PC-9 (cell line): ENCODE measurements at regions not wholly inside any gene's neighbourhood (a gene's known extent, or its start where the extent isn't known, plus 50 kb on each side); places are given as distances from the start of the nearest gene placed in this dataset.

Source experiments
- BruUV-seq: library from RNA; stranded (reverse); fragments of 400-500 nt; replicated peaks from 2 replicates; lab custom pipeline; 2021; lab: Mats Ljungman, UMichigan
- CTCF ChIA-PET: fragments of 300-600 bp; sonication (Branson Sonifier 250); formaldehyde crosslinking; loops from one replicate; lab custom pipeline; 2022; ENCODE audit warnings: antibody characterized with exemption; lab: Charles Lee
- POLR2A ChIA-PET: fragments of 300-600 bp; sonication (Branson Sonifier 250); formaldehyde crosslinking; loops from one replicate; lab custom pipeline; 2022; ENCODE audit warnings: antibody characterized with exemption; ENCODE audit not compliant: unreplicated experiment; lab: Charles Lee
- DNase-seq, 2 experiments: peaks; one replicate each; pipeline versions ENCODE4 v3.0.0 to v3.0.0-alpha.2; 2015 to 2022; ENCODE audit warnings: mixed read lengths in 1 of 2
- H2AFZ ChIP-seq: fragments of 200-600 bp; sonication (generic); 2 replicates; pipeline ENCODE4 v1.8.1; 2017; ENCODE audit warnings: antibody characterized with exemption
- H3F3A ChIP-seq: fragments of 200-600 bp; sonication (generic); 2 replicates; pipeline ENCODE4 v1.8.1; 2017; ENCODE audit warnings: antibody characterized with exemption, mild to moderate bottlenecking, low read depth; ENCODE audit not compliant: insufficient read depth
- H3K27ac ChIP-seq: fragments of 200-600 bp; sonication (generic); 2 replicates; pipeline ENCODE4 v1.6.1; 2016; ENCODE audit warnings: mixed run types
- H3K27me3 ChIP-seq: fragments of 200-600 bp; sonication (generic); 2 replicates; pipeline ENCODE4 v1.6.1; 2016; ENCODE audit warnings: low read depth, mixed run types; ENCODE audit not compliant: insufficient read depth
- H3K36me3 ChIP-seq: fragments of 200-600 bp; sonication (generic); 2 replicates; pipeline ENCODE4 v1.6.1; 2016; ENCODE audit warnings: low read depth, mixed run types
- H3K4me1 ChIP-seq: fragments of 200-600 bp; sonication (generic); replicated peaks from 2 replicates; pipeline ENCODE4 v1.6.1; 2016; ENCODE audit warnings: mixed run types; ENCODE audit not compliant: insufficient read depth
- H3K4me2 ChIP-seq: fragments of 200-600 bp; sonication (generic); 2 replicates; pipeline ENCODE4 v1.6.1; 2017; ENCODE audit warnings: mixed run types
- H3K4me3 ChIP-seq: fragments of 200-600 bp; sonication (generic); 2 replicates; pipeline ENCODE4 v1.6.1; 2016; ENCODE audit warnings: mixed run types
- H3K79me2 ChIP-seq: fragments of 200-600 bp; sonication (generic); 2 replicates; pipeline ENCODE4 v1.6.1; 2017; ENCODE audit warnings: low read depth, mixed run types
- H3K9me2 ChIP-seq: fragments of 200-600 bp; sonication (generic); 2 replicates; pipeline ENCODE4 v1.8.1; 2017; ENCODE audit warnings: mild to moderate bottlenecking; ENCODE audit not compliant: insufficient read depth
- H3K9me3 ChIP-seq: fragments of 200-600 bp; sonication (generic); 2 replicates; pipeline ENCODE4 v1.8.1; 2016; ENCODE audit warnings: low read depth; ENCODE audit not compliant: insufficient read depth
- H4K20me1 ChIP-seq: fragments of 200-600 bp; sonication (generic); 2 replicates; pipeline ENCODE4 v1.8.1; 2017; ENCODE audit not compliant: insufficient read depth
- EZH2 ChIP-seq: fragments of 200-600 bp; sonication (generic); IDR thresholded peaks from 2 replicates; pipeline ENCODE4 v1.8.0; 2017; ENCODE audit warnings: antibody characterized with exemption, low read depth
- intact Hi-C: fragments of 100-400 bp; cut with micrococcal nuclease; formaldehyde crosslinking; loops from one replicate; pipeline ENCODE4 v1.10.0; 2022; ENCODE audit not compliant: unreplicated experiment
- TF ChIP-seq, protein P1 (sequence below): fragments of 200-600 bp; sonication (generic); conservative IDR thresholded peaks from 2 replicates; pipeline ENCODE4 v1.6.1; 2017; ENCODE audit warnings: mixed run types, antibody characterized with exemption, mild to moderate bottlenecking, moderate library complexity

DNA sequence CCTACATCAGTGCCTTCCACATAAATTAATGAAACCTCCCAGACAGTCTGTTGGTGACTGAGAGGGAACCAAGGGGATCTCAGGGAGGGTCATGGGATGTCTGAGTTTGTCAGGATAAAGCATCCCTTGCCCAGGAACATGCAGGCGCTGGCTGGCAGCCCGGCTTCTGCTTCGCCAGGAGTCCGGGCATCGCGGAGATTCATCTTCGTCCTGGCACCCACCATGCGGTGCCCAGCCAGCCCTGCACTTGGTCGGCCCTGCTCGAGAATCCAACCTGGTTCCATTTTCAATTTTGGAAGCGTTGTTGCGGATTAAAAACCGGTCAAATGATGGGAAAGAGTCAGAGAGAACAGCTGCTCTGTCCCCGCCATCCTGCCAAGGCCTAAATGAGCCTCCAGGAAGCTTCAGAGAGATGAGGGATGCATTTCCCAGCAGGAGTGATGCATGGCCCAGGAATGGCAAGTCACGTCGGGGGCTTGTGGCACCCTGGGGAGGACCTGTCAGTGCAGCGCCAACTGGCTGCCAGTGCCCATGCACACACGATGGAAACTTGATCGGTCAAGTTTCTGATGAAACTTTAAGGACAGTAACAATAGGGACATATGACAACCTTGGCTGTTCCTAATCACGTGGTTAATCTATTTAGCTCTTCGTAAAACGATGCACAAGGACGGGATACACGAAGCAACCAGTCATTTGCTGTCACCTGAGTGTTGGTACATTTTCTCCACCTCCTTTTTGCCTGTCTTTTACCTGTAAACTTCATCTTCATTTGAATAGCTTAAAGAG, 260.8 kb upstream of the MKI67 start:
- Histone ChIP-seq H3K9me3 (no peaks in the 10 kb centered on the region), H3K27me3 (peaks cover 42% of the 10 kb centered on the region), H3K4me1 (no peaks in the 10 kb centered on the region), H3K27ac (no peak overlapping the region), H2AFZ (no peak overlapping the region), H4K20me1 (no peaks in the 10 kb centered on the region), H3F3A (no peaks in the 10 kb centered on the region), H3K79me2 (no peaks in the 10 kb centered on the region), H3K36me3 (no peaks in the 10 kb centered on the region), H3K4me3 (no peak overlapping the region), H3K4me2 (no peak overlapping the region), H3K9me2 (no peaks in the 10 kb centered on the region)
- no TSS peak for BruUV-seq
- CTCF ChIA-PET, result no interaction called here
- POLR2A ChIA-PET, result no interaction called here
- TF ChIP-seq, protein P1, sequence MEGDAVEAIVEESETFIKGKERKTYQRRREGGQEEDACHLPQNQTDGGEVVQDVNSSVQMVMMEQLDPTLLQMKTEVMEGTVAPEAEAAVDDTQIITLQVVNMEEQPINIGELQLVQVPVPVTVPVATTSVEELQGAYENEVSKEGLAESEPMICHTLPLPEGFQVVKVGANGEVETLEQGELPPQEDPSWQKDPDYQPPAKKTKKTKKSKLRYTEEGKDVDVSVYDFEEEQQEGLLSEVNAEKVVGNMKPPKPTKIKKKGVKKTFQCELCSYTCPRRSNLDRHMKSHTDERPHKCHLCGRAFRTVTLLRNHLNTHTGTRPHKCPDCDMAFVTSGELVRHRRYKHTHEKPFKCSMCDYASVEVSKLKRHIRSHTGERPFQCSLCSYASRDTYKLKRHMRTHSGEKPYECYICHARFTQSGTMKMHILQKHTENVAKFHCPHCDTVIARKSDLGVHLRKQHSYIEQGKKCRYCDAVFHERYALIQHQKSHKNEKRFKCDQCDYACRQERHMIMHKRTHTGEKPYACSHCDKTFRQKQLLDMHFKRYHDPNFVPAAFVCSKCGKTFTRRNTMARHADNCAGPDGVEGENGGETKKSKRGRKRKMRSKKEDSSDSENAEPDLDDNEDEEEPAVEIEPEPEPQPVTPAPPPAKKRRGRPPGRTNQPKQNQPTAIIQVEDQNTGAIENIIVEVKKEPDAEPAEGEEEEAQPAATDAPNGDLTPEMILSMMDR, result no peak
- TF ChIP-seq EZH2, result no peak
- intact Hi-C loops, result no loop called here
- no peak for DNase-seq

DNA sequence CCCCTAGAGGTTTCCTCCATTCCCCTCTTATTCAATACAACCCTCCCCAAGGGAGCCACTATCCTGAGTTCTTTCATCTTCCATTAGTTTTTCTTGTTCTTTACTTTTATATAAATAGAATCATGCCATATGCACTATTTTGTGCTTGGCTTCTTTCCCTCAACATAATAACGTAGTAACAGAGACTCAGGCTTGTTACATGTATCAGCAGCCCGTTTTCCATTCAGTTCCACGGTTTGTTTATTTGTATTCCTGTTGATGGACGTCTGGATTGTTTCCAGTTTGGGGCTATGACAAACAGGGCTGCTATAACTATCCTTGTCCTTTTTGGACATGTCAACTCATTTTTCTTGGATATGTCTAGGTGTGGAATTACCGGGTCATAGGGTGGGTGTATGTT, 264.4 kb upstream of the MKI67 start:
- no peak for DNase-seq
- Histone ChIP-seq H4K20me1 (no peaks in the 10 kb centered on the region), H3K4me2 (no peak overlapping the region), H2AFZ (no peak overlapping the region), H3K4me3 (no peak overlapping the region), H3K79me2 (no peaks in the 10 kb centered on the region), H3F3A (no peaks in the 10 kb centered on the region), H3K9me2 (no peaks in the 10 kb centered on the region), H3K27me3 (peaks cover 30% of the 10 kb centered on the region), H3K27ac (no peak overlapping the region), H3K36me3 (no peaks in the 10 kb centered on the region), H3K9me3 (no peaks in the 10 kb centered on the region), H3K4me1 (no peaks in the 10 kb centered on the region)
- ChIA-PET POLR2A (no interaction called here), CTCF (no interaction called here)
- BruUV-seq, result no TSS peak
- TF ChIP-seq, protein P1, result no peak
- TF ChIP-seq EZH2, result no peak
- intact Hi-C loops, result no loop called here

DNA sequence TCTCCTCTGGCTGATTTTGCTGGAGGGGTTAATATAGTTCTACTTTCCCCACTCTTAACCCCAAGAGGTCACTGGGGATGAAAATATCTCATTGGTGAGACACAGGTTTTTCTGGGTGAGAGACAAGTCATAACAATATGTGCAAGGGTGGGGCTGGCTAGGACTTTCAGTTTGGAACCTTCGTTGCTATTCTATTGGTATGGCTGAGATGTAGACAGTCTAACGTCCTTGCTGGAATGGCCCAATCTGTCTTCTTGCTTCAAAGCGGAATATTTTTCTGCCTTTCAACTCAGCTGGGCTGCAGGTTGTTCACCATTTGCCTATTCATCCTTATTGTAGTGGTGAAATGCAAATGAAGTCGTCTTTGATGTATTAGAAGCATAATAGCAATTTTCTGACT, 267.3 kb upstream of the MKI67 start:
- Histone ChIP-seq H3K4me1 (no peaks in the 10 kb centered on the region), H3K79me2 (no peaks in the 10 kb centered on the region), H3K4me2 (no peak overlapping the region), H3K9me3 (no peaks in the 10 kb centered on the region), H3K27me3 (0 out of 2 replicates have a peak, but pooled peaks cover 8% of the 10 kb centered on the region), H3F3A (no peaks in the 10 kb centered on the region), H3K4me3 (no peak overlapping the region), H3K36me3 (no peaks in the 10 kb centered on the region), H3K27ac (no peak overlapping the region), H4K20me1 (no peaks in the 10 kb centered on the region), H2AFZ (no peak overlapping the region), H3K9me2 (no peaks in the 10 kb centered on the region)
- intact Hi-C loops, result no loop called here
- CTCF ChIA-PET, result no interaction called here
- no peak for DNase-seq
- no TSS peak for BruUV-seq
- TF ChIP-seq EZH2, result no peak
- TF ChIP-seq, protein P1, result no peak
- POLR2A ChIA-PET, result no interaction called here
